Breast epithelium (tissue), 4 donors: ENCODE measurements at regions not wholly inside any gene's neighbourhood (a gene's known extent, or its start where the extent isn't known, plus 50 kb on each side); places are given as distances from the start of the nearest gene placed in this dataset.

Experiments used
- DNase-seq, 2 donors: peaks; one replicate each; pipeline ENCODE4 v3.0.0-alpha.2; 2019; ENCODE audit warnings: low spot score in 2 of 2
- H3K27ac ChIP-seq, 2 donors: fragments of 200-600 bp; sonication (generic) in 1 of 2; one replicate each; pipeline ENCODE4 v1.5.1; 2016 to 2019; ENCODE audit warnings: mild to moderate bottlenecking in 1 of 2
- H3K27me3 ChIP-seq, 2 donors: fragments of 200-600 bp; sonication (generic) in 1 of 2; one replicate each; pipeline versions ENCODE4 v1.5.1 to v1.6.0; 2017 to 2019; ENCODE audit warnings: control low read depth in 1 of 2, mild to moderate bottlenecking in 1 of 2
- H3K36me3 ChIP-seq: fragments of 200-600 bp; one replicate; pipeline ENCODE4 v1.5.1; 2019
- H3K4me1 ChIP-seq, 2 donors: fragments of 200-600 bp; sonication (generic); one replicate each; pipeline ENCODE4 v1.5.1; 2016 to 2019; ENCODE audit warnings: control low read depth in 1 of 2
- H3K4me3 ChIP-seq, 3 donors: fragments of 200-600 bp; sonication (generic); 1 replicate in 2 of 3; 2 replicates in 1 of 3; pipeline ENCODE4 v1.5.1; 2016 to 2019; ENCODE audit warnings: mild to moderate bottlenecking in 3 of 3, moderate library complexity in 2 of 3
- H3K9me3 ChIP-seq, 2 donors: fragments of 200-600 bp; sonication (generic) in 1 of 2; one replicate each; pipeline ENCODE4 v1.5.1; 2016 to 2019; ENCODE audit warnings: control low read depth in 1 of 2
- CTCF ChIP-seq, 3 donors: fragments of 450-650 bp; IDR thresholded peaks; one replicate each; pipeline ENCODE4 v1.5.1; 2016 to 2017; ENCODE audit warnings: antibody characterized with exemption in 3 of 3, mild to moderate bottlenecking in 3 of 3, moderate library complexity in 3 of 3
- POLR2A ChIP-seq: fragments of 450-650 bp; IDR thresholded peaks from one replicate; pipeline ENCODE4 v1.6.1; 2016; ENCODE audit warnings: antibody characterized with exemption, mild to moderate bottlenecking, moderate library complexity
- POLR2AphosphoS5 ChIP-seq, 3 donors: sonication (generic); formaldehyde crosslinking; IDR thresholded peaks; one replicate each; pipeline ENCODE4 v1.6.1; 2017; ENCODE audit warnings: antibody characterized with exemption in 3 of 3
- intact Hi-C: fragments of 100-400 bp; cut with DNase I; formaldehyde crosslinking; loops from one replicate; pipeline ENCODE4 v1.15.1; 2023; ENCODE audit warnings: low total_unique reads

DNA sequence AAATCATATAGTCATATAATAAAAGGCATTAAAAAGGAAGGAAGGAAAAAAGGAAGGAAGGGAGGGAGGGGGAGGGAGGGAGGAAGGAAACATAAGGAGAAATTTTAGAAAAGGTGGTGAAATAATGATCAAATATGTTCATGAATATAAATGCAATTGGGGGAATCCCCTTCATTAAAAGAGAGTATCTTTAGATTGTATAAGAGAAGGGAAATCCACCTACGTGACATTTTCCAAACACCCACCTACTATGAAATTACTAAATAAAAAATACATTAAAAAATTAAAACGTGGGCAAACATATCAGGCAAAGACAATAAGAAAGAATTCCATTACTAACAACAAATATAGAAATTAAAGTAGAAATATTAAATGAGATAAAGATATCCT, 203.4 kb upstream of the PARD3B start:
- Histone ChIP-seq H3K4me1 (no peaks in the 10 kb centered on the region), H3K27me3 (no peaks in the 10 kb centered on the region), H3K4me3 (no peak overlapping the region), H3K9me3 (no peaks in the 10 kb centered on the region), H3K36me3 (no peaks in the 10 kb centered on the region), H3K27ac (no peak overlapping the region)
- DNase-seq = no peak
- intact Hi-C loops = no loop called here
- TF ChIP-seq CTCF (IDR thresholded peaks at IDR 0.05) (no peak), POLR2A (no peak)

DNA sequence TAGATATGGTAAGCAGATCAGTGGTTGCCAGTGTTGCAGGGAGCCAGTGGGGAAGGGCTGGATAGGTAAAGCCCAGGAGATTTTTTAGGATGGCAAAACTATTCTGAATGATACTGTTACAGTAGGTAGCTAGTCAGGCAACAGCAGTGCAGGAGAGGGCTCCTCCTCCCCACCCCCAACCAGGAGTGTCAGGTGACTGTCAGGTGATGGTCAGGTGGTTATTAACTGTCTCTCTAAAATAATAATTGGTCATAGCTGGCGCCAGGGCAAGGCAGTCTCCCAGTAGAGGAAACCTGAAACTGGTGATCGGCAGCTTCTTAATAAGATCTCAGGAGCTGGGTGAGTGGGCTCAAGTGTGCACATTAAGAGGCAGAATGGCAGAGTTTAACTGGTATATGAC, 201.6 kb upstream of the PARD3B start:
- intact Hi-C loops = no loop called here
- DNase-seq = no peak
- no peaks in the 10 kb centered on the region for H3K4me1 ChIP-seq
- H3K27ac ChIP-seq = no peak overlapping the region
- H3K4me3 ChIP-seq = no peak overlapping the region
- no peaks in the 10 kb centered on the region for H3K9me3 ChIP-seq
- H3K27me3 ChIP-seq = no peaks in the 10 kb centered on the region
- no peaks in the 10 kb centered on the region for H3K36me3 ChIP-seq
- TF ChIP-seq CTCF (IDR thresholded peaks at IDR 0.05) = no peak
- TF ChIP-seq POLR2AphosphoS5 (IDR thresholded peaks at IDR 0.05) = no peak
- no peak for TF ChIP-seq POLR2A

- Histone ChIP-seq H3K4me3 (no peak overlapping the region), H3K36me3 (no peaks in the 10 kb centered on the region), H3K27me3 (no peaks in the 10 kb centered on the region), H3K9me3 (no peaks in the 10 kb centered on the region), H3K4me1 (no peaks in the 10 kb centered on the region), H3K27ac (no peak overlapping the region)
- intact Hi-C loops = no loop called here
- DNase-seq = no peak
- TF ChIP-seq POLR2A (no peak), POLR2AphosphoS5 (IDR thresholded peaks at IDR 0.05) (no peak), CTCF (IDR thresholded peaks at IDR 0.05) (no peak)
These were observed 201.2 kb upstream of the PARD3B start for GRCh38 chr2:204344119-204344518.

DNA sequence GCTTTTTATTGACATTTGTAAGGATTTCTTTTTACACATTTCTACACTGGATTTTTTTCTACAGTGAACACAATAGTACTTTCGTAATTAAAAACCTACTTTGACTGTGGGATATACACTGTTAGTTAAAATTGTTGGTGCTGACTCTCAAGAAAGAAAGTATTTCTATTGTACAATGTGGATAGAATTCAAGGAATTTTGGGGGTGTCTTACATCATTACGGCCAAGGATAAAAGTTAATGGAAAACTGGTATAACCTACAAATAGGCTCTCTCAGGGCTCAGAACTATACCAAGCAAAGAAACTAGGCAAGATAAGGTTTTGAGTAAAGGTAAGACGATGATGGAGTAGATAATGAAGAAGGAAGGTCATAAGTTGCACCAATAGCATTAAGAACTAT, 198.4 kb upstream of the PARD3B start:
- Histone ChIP-seq H3K4me1 (no peaks in the 10 kb centered on the region), H3K4me3 (no peak overlapping the region), H3K36me3 (no peaks in the 10 kb centered on the region), H3K27me3 (no peaks in the 10 kb centered on the region), H3K9me3 (no peaks in the 10 kb centered on the region), H3K27ac (no peak overlapping the region)
- intact Hi-C loops = no loop called here
- no peak for TF ChIP-seq POLR2A
- TF ChIP-seq POLR2AphosphoS5 (IDR thresholded peaks at IDR 0.05) = no peak
- no peak for TF ChIP-seq CTCF (IDR thresholded peaks at IDR 0.05)
- DNase-seq = no peak

- no peak overlapping the region for H3K27ac ChIP-seq
- TF ChIP-seq POLR2AphosphoS5 (IDR thresholded peaks at IDR 0.05) (no peak), CTCF (IDR thresholded peaks at IDR 0.05) (no peak), POLR2A (no peak)
- no peaks in the 10 kb centered on the region for H3K9me3 ChIP-seq
- no peak for DNase-seq
- H3K4me3 ChIP-seq = no peak overlapping the region
- no peaks in the 10 kb centered on the region for H3K27me3 ChIP-seq
- intact Hi-C loops = loop anchor here (10.0 kb wide), 1 partner anchor 229 kb away; no protein-coding TSS in a partner anchor
- no peaks in the 10 kb centered on the region for H3K4me1 ChIP-seq
- H3K36me3 ChIP-seq = no peaks in the 10 kb centered on the region
These were observed 191.5 kb upstream of the PARD3B start for GRCh38 chr2:204353823-204354222.
